Glutamatergic neuron (in vitro differentiated cells): ENCODE measurements at regions not wholly inside any gene's neighbourhood (a gene's known extent, or its start where the extent isn't known, plus 50 kb on each side); places are given as distances from the start of the nearest gene placed in this dataset.
"Not testable (repeated sequence)": the region's sequence is repeated elsewhere in the genome, so short reads cannot be mapped to it uniquely, and the experiment has no call there.

ENCODE experiments used
- DNase-seq: peaks from one replicate; pipeline ENCODE4 v3.0.0; 2022
- H3K27ac Mint-ChIP-seq: one replicate; pipeline ENCODE4 v1.8.0; 2020; ENCODE audit warnings: mild to moderate bottlenecking, mixed read lengths, inconsistent platforms; ENCODE audit not compliant: unreplicated experiment
- H3K27me3 Mint-ChIP-seq: one replicate; pipeline ENCODE4 v1.8.0; 2020; ENCODE audit warnings: mild to moderate bottlenecking, moderate library complexity, mixed read lengths, inconsistent platforms; ENCODE audit not compliant: unreplicated experiment
- H3K36me3 Mint-ChIP-seq: one replicate; pipeline ENCODE4 v1.8.0; 2020; ENCODE audit warnings: mild to moderate bottlenecking, mixed read lengths, inconsistent platforms; ENCODE audit not compliant: unreplicated experiment
- H3K4me1 Mint-ChIP-seq: one replicate; pipeline ENCODE4 v1.8.0; 2020; ENCODE audit warnings: mild to moderate bottlenecking, low read depth, mixed read lengths, inconsistent platforms; ENCODE audit not compliant: unreplicated experiment
- H3K4me3 Mint-ChIP-seq: one replicate; pipeline ENCODE4 v1.8.0; 2020; ENCODE audit warnings: mild to moderate bottlenecking, mixed read lengths, inconsistent platforms; ENCODE audit not compliant: unreplicated experiment
- H3K9me3 Mint-ChIP-seq: one replicate; pipeline ENCODE4 v1.8.0; 2020; ENCODE audit warnings: mild to moderate bottlenecking, moderate library complexity, mixed read lengths, inconsistent platforms; ENCODE audit not compliant: unreplicated experiment
- CTCF ChIP-seq: fragments of 200-600 bp; sonication (generic); IDR thresholded peaks from one replicate; pipeline ENCODE4 v1.5.0; 2021; ENCODE audit not compliant: partially characterized antibody, unreplicated experiment

GRCh38 chr14:105682956-105683570, 156.7 kb downstream of the TMEM121 start:
- Mint-ChIP-seq H3K27me3 (peaks cover 19% of the 10 kb centered on the region), H3K9me3 (peaks cover 21% of the 10 kb centered on the region), H3K4me3 (no peak overlapping the region), H3K36me3 (peaks cover 19% of the 10 kb centered on the region), H3K27ac (peak overlapping the region; percentile 28), H3K4me1 (no peaks in the 10 kb centered on the region)
- no peak for DNase-seq
- no peak for TF ChIP-seq CTCF

GRCh38 chr14:105684056-105684455, 157.7 kb downstream of the TMEM121 start:
- H3K4me1 Mint-ChIP-seq, DNase-seq, H3K27ac Mint-ChIP-seq, H3K4me3 Mint-ChIP-seq: not testable (repeated sequence)
- Mint-ChIP-seq H3K27me3 (peaks cover 19% of the 10 kb centered on the region), H3K9me3 (peaks cover 25% of the 10 kb centered on the region), H3K36me3 (peaks cover 24% of the 10 kb centered on the region)

- peak overlapping the region; percentile 44 for H3K27ac Mint-ChIP-seq
- not testable (repeated sequence) for DNase-seq, H3K4me3 Mint-ChIP-seq, H3K4me1 Mint-ChIP-seq
- peaks cover 24% of the 10 kb centered on the region for H3K36me3 Mint-ChIP-seq
- H3K27me3 Mint-ChIP-seq, result peaks cover 21% of the 10 kb centered on the region
- peaks cover 25% of the 10 kb centered on the region for H3K9me3 Mint-ChIP-seq
Observed at GRCh38 chr14:105684597-105684996, 158.2 kb downstream of the TMEM121 start.

GRCh38 chr14:105685003-105685402, 158.6 kb downstream of the TMEM121 start:
- Mint-ChIP-seq H3K4me1 (no peaks in the 10 kb centered on the region), H3K27ac (peak overlapping the region; percentile 44), H3K9me3 (peaks cover 25% of the 10 kb centered on the region), H3K36me3 (peaks cover 26% of the 10 kb centered on the region), H3K4me3 (peak overlapping the region; percentile 26), H3K27me3 (peaks cover 24% of the 10 kb centered on the region)
- no peak for DNase-seq
- no peak for TF ChIP-seq CTCF

- Mint-ChIP-seq H3K9me3 (peaks cover 27% of the 10 kb centered on the region), H3K36me3 (peaks cover 29% of the 10 kb centered on the region), H3K27me3 (peaks cover 25% of the 10 kb centered on the region)
- DNase-seq, H3K4me3 Mint-ChIP-seq, H3K27ac Mint-ChIP-seq, H3K4me1 Mint-ChIP-seq: not testable (repeated sequence)
Observed at GRCh38 chr14:105685605-105686004, 159.2 kb downstream of the TMEM121 start.

- Mint-ChIP-seq H3K36me3 (peaks cover 29% of the 10 kb centered on the region), H3K9me3 (peaks cover 29% of the 10 kb centered on the region), H3K27me3 (peaks cover 25% of the 10 kb centered on the region)
- H3K4me3 Mint-ChIP-seq, DNase-seq, H3K27ac Mint-ChIP-seq, H3K4me1 Mint-ChIP-seq: not testable (repeated sequence)
Observed at GRCh38 chr14:105686050-105686449, 159.7 kb downstream of the TMEM121 start.

- Mint-ChIP-seq H3K27me3 (peaks cover 25% of the 10 kb centered on the region), H3K9me3 (peaks cover 28% of the 10 kb centered on the region), H3K36me3 (peaks cover 29% of the 10 kb centered on the region)
- DNase-seq, H3K4me1 Mint-ChIP-seq, H3K27ac Mint-ChIP-seq, H3K4me3 Mint-ChIP-seq: not testable (repeated sequence)
Observed at GRCh38 chr14:105686462-105687170, 160.2 kb downstream of the TMEM121 start.

- Mint-ChIP-seq H3K36me3 (peaks cover 29% of the 10 kb centered on the region), H3K9me3 (peaks cover 26% of the 10 kb centered on the region), H3K27me3 (peaks cover 23% of the 10 kb centered on the region), H3K27ac (peak overlapping the region; percentile 8)
- not testable (repeated sequence) for H3K4me3 Mint-ChIP-seq, DNase-seq, H3K4me1 Mint-ChIP-seq
Observed at GRCh38 chr14:105687171-105688022, 161.0 kb downstream of the TMEM121 start.

- peaks cover 29% of the 10 kb centered on the region for H3K36me3 Mint-ChIP-seq
- peaks cover 25% of the 10 kb centered on the region for H3K9me3 Mint-ChIP-seq
- DNase-seq, H3K4me3 Mint-ChIP-seq, H3K4me1 Mint-ChIP-seq, H3K27ac Mint-ChIP-seq: not testable (repeated sequence)
- peaks cover 23% of the 10 kb centered on the region for H3K27me3 Mint-ChIP-seq
Observed at GRCh38 chr14:105688023-105688351, 161.6 kb downstream of the TMEM121 start.
